ENCODE measurements at regions not wholly inside any gene's neighbourhood (a gene's known extent, or its start where the extent isn't known, plus 50 kb on each side); places are given as distances from the start of the nearest gene placed in this dataset.

- H3K27ac ChIP-seq = no peak overlapping the region
- no peak overlapping the region for H3K4me3 ChIP-seq
- DNase-seq (ENCODE audit: low spot score) = no peak
- no peaks in the 10 kb centered on the region for H3K4me1 ChIP-seq
- no peaks in the 10 kb centered on the region for H3K36me3 ChIP-seq
- no peak for TF ChIP-seq CTCF (IDR thresholded peaks at IDR 0.05)
- no peaks in the 10 kb centered on the region for H3K27me3 ChIP-seq
- no peaks in the 10 kb centered on the region for H3K9me3 ChIP-seq
Observed at GRCh38 chr5:61737301-61737963, 405.4 kb downstream of the ZSWIM6 start.

GRCh38 chr5:61737964-61738340, 405.9 kb downstream of the ZSWIM6 start:
- no peak for DNase-seq (ENCODE audit: low spot score)
- Histone ChIP-seq H3K4me1 (no peaks in the 10 kb centered on the region), H3K4me3 (no peak overlapping the region), H3K9me3 (no peaks in the 10 kb centered on the region), H3K27ac (no peak overlapping the region), H3K36me3 (no peaks in the 10 kb centered on the region), H3K27me3 (no peaks in the 10 kb centered on the region)
- TF ChIP-seq CTCF (IDR thresholded peaks at IDR 0.05) = no peak

- Histone ChIP-seq H3K4me3 (no peak overlapping the region), H3K9me3 (no peaks in the 10 kb centered on the region), H3K36me3 (no peaks in the 10 kb centered on the region), H3K4me1 (no peaks in the 10 kb centered on the region), H3K27me3 (no peaks in the 10 kb centered on the region), H3K27ac (no peak overlapping the region)
- no peak for TF ChIP-seq CTCF (IDR thresholded peaks at IDR 0.05)
- no peak for DNase-seq (ENCODE audit: low spot score)
Observed at GRCh38 chr5:61738446-61738845, 406.4 kb downstream of the ZSWIM6 start.

- Histone ChIP-seq H3K4me3 (no peak overlapping the region), H3K27me3 (no peaks in the 10 kb centered on the region), H3K4me1 (no peaks in the 10 kb centered on the region), H3K36me3 (no peaks in the 10 kb centered on the region), H3K27ac (no peak overlapping the region), H3K9me3 (no peaks in the 10 kb centered on the region)
- TF ChIP-seq CTCF (IDR thresholded peaks at IDR 0.05) = no peak
- DNase-seq (ENCODE audit: low spot score) = no peak
Observed at GRCh38 chr5:61744690-61745619, 412.9 kb downstream of the ZSWIM6 start.

GRCh38 chr5:61746831-61747575, 414.9 kb downstream of the ZSWIM6 start:
- Histone ChIP-seq H3K4me3 (no peak overlapping the region), H3K36me3 (no peaks in the 10 kb centered on the region), H3K27me3 (no peaks in the 10 kb centered on the region), H3K27ac (no peak overlapping the region), H3K4me1 (no peaks in the 10 kb centered on the region), H3K9me3 (no peaks in the 10 kb centered on the region)
- no peak for TF ChIP-seq CTCF (IDR thresholded peaks at IDR 0.05)
- no peak for DNase-seq (ENCODE audit: low spot score)
